ENCODE measurements at regions not wholly inside any gene's neighbourhood (a gene's known extent, or its start where the extent isn't known, plus 50 kb on each side); places are given as distances from the start of the nearest gene placed in this dataset.
"Not testable (repeated sequence)": the region's sequence is repeated elsewhere in the genome, so short reads cannot be mapped to it uniquely, and the experiment has no call there.

DNA sequence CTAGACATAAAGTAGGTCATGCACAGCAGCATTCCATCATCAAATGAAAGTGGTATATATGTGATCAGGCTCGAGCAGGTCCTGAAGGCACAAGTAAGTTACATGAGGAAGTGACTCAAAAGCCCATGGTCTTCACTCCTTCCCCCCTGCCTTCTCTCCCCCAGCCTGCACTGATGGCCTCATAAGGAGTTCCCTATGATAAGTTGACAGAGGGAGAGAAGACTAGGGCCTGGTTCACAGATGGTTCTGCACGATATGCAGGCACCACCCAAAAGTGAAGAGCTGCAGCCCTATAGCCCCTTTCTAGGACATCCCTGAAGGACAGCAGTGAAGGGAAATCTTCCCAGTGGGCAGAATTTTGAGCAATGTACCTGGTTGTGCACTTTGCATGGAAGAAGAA is 57.5 kb upstream of the CCDC80 start:
- TF ChIP-seq, protein P1, sequence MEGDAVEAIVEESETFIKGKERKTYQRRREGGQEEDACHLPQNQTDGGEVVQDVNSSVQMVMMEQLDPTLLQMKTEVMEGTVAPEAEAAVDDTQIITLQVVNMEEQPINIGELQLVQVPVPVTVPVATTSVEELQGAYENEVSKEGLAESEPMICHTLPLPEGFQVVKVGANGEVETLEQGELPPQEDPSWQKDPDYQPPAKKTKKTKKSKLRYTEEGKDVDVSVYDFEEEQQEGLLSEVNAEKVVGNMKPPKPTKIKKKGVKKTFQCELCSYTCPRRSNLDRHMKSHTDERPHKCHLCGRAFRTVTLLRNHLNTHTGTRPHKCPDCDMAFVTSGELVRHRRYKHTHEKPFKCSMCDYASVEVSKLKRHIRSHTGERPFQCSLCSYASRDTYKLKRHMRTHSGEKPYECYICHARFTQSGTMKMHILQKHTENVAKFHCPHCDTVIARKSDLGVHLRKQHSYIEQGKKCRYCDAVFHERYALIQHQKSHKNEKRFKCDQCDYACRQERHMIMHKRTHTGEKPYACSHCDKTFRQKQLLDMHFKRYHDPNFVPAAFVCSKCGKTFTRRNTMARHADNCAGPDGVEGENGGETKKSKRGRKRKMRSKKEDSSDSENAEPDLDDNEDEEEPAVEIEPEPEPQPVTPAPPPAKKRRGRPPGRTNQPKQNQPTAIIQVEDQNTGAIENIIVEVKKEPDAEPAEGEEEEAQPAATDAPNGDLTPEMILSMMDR (IDR thresholded peaks at IDR 0.05; ENCODE audit: low read length): not testable (repeated sequence)
- TF ChIP-seq EZH2 (optimal IDR thresholded peaks at IDR 0.05; ENCODE audit: low read depth, low read length); EZH2phosphoT487 (IDR thresholded peaks at IDR 0.05; ENCODE audit: low read length): not testable (repeated sequence)

All from MM.1S (cell line).